GM12878 (cell line): ENCODE measurements at regions not wholly inside any gene's neighbourhood (a gene's known extent, or its start where the extent isn't known, plus 50 kb on each side); places are given as distances from the start of the nearest gene placed in this dataset.

Source experiments
- ATAC-seq: fragments of 200-7000 bp; cut with Tn5 transposase; 3 replicates; pipeline ENCODE4 v1.9.1; 2020; ENCODE audit warnings: mild to moderate bottlenecking, moderate library complexity
- BruUV-seq: library from RNA; stranded (reverse); fragments of 400-500 nt; replicated peaks from 2 replicates; lab custom pipeline; 2021; lab: Mats Ljungman, UMichigan
- CTCF ChIA-PET: fragments of 300-600 bp; sonication (Branson Sonifier 250); formaldehyde crosslinking; extraction: SDS; loops from one replicate; lab custom pipeline; 2021; ENCODE audit warnings: inconsistent platforms; lab: Yijun Ruan, JAX
- POLR2A ChIA-PET: fragments of 350-600 bp; formaldehyde crosslinking; extraction: SDS; loops from one replicate; lab custom pipeline; 2021; ENCODE audit warnings: inconsistent platforms; lab: Charles Lee
- RAD21 ChIA-PET: fragments of 300-600 bp; sonication (Branson Sonifier 250); formaldehyde crosslinking; loops from one replicate; lab custom pipeline; 2023; ENCODE audit warnings: antibody characterized with exemption; ENCODE audit not compliant: unreplicated experiment; lab: Charles Lee
- SMC1A ChIA-PET: fragments of 300-600 bp; sonication (Branson Sonifier 250); formaldehyde crosslinking; loops from one replicate; lab custom pipeline; 2023; ENCODE audit not compliant: unreplicated experiment, uncharacterized antibody; lab: Charles Lee
- DNase-seq: peaks from one replicate; pipeline ENCODE4 v3.0.0-alpha.2; 2011; ENCODE audit warnings: low read depth, low spot score
- FAIRE-seq: peaks from 3 replicates; lab custom pipeline; 2011; peaks lifted over from hg19 to GRCh38; lab: Jason Lieb, UNC
- H2AFZ ChIP-seq: 2 replicates; pipeline ENCODE4 v1.6.0; 2011; ENCODE audit warnings: low read depth, low read length, control low read depth; ENCODE audit not compliant: control insufficient read depth
- H3K27ac ChIP-seq: 2 replicates; pipeline ENCODE4 v1.5.1; 2011; ENCODE audit warnings: control low read depth; ENCODE audit not compliant: control insufficient read depth, insufficient read depth
- H3K27me3 ChIP-seq, 2 experiments: replicated peaks in 1 of 2; 2 replicates each; pipeline versions ENCODE4 v1.6.0 to v1.6.1; 2011; ENCODE audit warnings: low read length in 1 of 2; ENCODE audit not compliant: control insufficient read depth in 2 of 2, insufficient read depth in 2 of 2
- H3K36me3 ChIP-seq, 2 experiments: 2 replicates each; pipeline ENCODE4 v1.5.1; 2011; ENCODE audit warnings: low read length in 1 of 2; ENCODE audit not compliant: control insufficient read depth in 2 of 2, insufficient read depth in 2 of 2
- H3K4me1 ChIP-seq: 2 replicates; pipeline ENCODE4 v1.6.1; 2011; ENCODE audit warnings: mild to moderate bottlenecking, low read length, moderate library complexity, mixed read lengths; ENCODE audit not compliant: control insufficient read depth, insufficient read depth
- H3K4me2 ChIP-seq: 2 replicates; pipeline ENCODE4 v1.6.0; 2011; ENCODE audit warnings: control low read depth; ENCODE audit not compliant: control insufficient read depth, insufficient read depth
- H3K4me3 ChIP-seq: fragments of 200-600 bp; sonication (generic); 2 replicates; pipeline ENCODE4 v1.5.1; 2016
- H3K79me2 ChIP-seq: 2 replicates; pipeline ENCODE4 v1.6.0; 2011; ENCODE audit warnings: low read length; ENCODE audit not compliant: control insufficient read depth, insufficient read depth
- H3K9ac ChIP-seq: 2 replicates; pipeline ENCODE4 v1.8.0; 2011; ENCODE audit warnings: low read length, control low read depth, mixed read lengths; ENCODE audit not compliant: control insufficient read depth, insufficient read depth
- H3K9me3 ChIP-seq: replicated peaks from 3 replicates; pipeline ENCODE4 v1.5.1; 2011; ENCODE audit warnings: mild to moderate bottlenecking, low read length; ENCODE audit not compliant: control insufficient read depth, insufficient read depth
- H4K20me1 ChIP-seq: 2 replicates; pipeline ENCODE4 v1.6.0; 2011; ENCODE audit not compliant: control insufficient read depth, insufficient read depth
- ATF2 ChIP-seq: IDR thresholded peaks from 2 replicates; pipeline ENCODE4 v1.6.1; 2012; ENCODE audit warnings: low read length, inconsistent platforms
- BACH1 ChIP-seq: fragments of 450-650 bp; IDR thresholded peaks from 2 replicates; pipeline ENCODE4 v1.6.1; 2017; ENCODE audit warnings: mild to moderate bottlenecking, borderline replicate concordance
- CBFB ChIP-seq: IDR thresholded peaks from 2 replicates; pipeline ENCODE4 v1.6.1; 2016; ENCODE audit warnings: antibody characterized with exemption, low read depth
- CREM ChIP-seq: IDR thresholded peaks from 2 replicates; pipeline ENCODE4 v1.6.1; 2014; ENCODE audit warnings: antibody characterized with exemption, low read depth
- KDM1A ChIP-seq: fragments of 200-600 bp; sonication (generic); IDR thresholded peaks from 2 replicates; pipeline ENCODE4 v1.6.1; 2016; ENCODE audit warnings: borderline replicate concordance
- MAX ChIP-seq: IDR thresholded peaks from 2 replicates; pipeline ENCODE4 v1.6.1; 2012; ENCODE audit warnings: low read depth, low read length, improper control_type of control experiment
- NBN ChIP-seq: fragments of 450-650 bp; IDR thresholded peaks from 2 replicates; pipeline ENCODE4 v1.6.1; 2016
- REST ChIP-seq: IDR thresholded peaks from 2 replicates; pipeline ENCODE4 v1.6.1; 2012; ENCODE audit warnings: mild to moderate bottlenecking, low read depth, low read length
- SP1 ChIP-seq: IDR thresholded peaks from one replicate; pipeline ENCODE4 v1.6.1; 2011; ENCODE audit warnings: low read depth, low read length
- SPI1 ChIP-seq: IDR thresholded peaks from 2 replicates; pipeline ENCODE4 v1.6.1; 2011; ENCODE audit warnings: low read depth, mild to moderate bottlenecking, low read length, moderate library complexity, borderline replicate concordance; ENCODE audit not compliant: insufficient read depth
- STAT1 ChIP-seq: fragments of 450-650 bp; conservative IDR thresholded peaks from 2 replicates; pipeline ENCODE4 v1.6.1; 2014; ENCODE audit warnings: antibody characterized with exemption, mild to moderate bottlenecking
- STAT3 ChIP-seq: IDR thresholded peaks from 2 replicates; pipeline ENCODE4 v1.6.1; 2011; ENCODE audit warnings: low read depth, low read length, improper control_type of control experiment
- TCF7 ChIP-seq: IDR thresholded peaks from 2 replicates; pipeline ENCODE4 v1.6.1; 2014; ENCODE audit warnings: antibody characterized with exemption, borderline replicate concordance
- WGBS: methylation state at CpG from one replicate; pipeline ENCODE4 v1.1.6; 2016; ENCODE audit warnings: low lambda C conversion rate; ENCODE audit not compliant: insufficient replicate concordance, insufficient coverage; ENCODE audit errors: missing lambda C conversion rate; 5-methylcytosine and 5-hydroxymethylcytosine counted together
- in situ Hi-C: fragments of 300-500 bp; cut with MboI; formaldehyde crosslinking; loops from 9 replicates; pipeline ENCODE4 v1.14.3; 2018; ENCODE audit warnings: mixed read lengths
- intact Hi-C: fragments of 100-400 bp; cut with micrococcal nuclease; formaldehyde crosslinking; loops from one replicate; pipeline ENCODE4 v1.14.2; 2022; ENCODE audit not compliant: unreplicated experiment
- TF ChIP-seq, protein P1 (sequence below): IDR thresholded peaks from 2 replicates; pipeline ENCODE4 v1.6.1; 2011; ENCODE audit warnings: mild to moderate bottlenecking, low read depth, low read length, moderate library complexity; ENCODE audit not compliant: insufficient replicate concordance

DNA sequence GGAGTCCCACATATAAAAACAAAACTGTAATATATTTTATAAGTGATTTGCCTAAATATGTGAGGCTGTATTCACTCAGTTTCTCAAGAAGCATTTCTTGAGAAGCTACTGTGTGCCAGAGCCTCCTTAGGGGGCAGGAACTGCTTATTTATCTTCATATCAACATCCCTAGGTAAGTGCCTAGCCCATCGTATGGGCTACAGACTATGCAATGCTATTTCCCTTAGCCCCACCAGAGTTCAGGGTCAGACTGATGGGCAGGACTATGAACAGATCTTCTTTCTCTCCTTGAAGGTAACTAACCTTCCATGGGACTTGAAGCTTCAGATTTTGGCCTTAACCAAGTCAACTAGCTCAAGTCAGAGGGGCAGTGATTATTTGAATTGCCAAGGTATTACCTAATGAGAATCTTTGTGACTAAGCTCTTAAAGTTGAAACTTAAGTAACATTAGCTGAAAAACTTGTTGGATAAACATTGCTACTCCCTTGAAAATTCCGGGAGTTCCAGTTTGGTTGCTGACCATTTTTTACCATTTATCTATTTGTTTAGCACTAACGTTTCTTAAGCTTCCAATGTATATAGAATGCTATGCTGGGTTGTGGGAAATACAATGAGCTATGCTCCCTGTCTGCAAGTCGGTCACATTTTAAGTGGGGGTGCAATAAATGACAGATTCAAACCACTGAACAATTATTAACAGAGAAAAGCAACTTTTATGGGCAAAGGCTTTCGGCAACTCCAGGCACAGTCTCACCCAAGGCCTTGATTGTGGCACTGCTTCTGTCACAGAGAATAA lies 85.2 kb downstream of the GPR88 start (continued):
- TF ChIP-seq, protein P1, sequence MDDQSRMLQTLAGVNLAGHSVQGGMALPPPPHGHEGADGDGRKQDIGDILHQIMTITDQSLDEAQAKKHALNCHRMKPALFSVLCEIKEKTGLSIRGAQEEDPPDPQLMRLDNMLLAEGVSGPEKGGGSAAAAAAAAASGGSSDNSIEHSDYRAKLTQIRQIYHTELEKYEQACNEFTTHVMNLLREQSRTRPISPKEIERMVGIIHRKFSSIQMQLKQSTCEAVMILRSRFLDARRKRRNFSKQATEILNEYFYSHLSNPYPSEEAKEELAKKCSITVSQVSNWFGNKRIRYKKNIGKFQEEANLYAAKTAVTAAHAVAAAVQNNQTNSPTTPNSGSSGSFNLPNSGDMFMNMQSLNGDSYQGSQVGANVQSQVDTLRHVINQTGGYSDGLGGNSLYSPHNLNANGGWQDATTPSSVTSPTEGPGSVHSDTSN: no peak

GRCh38 chr1:100624886-100625610 lies 87.1 kb downstream of the GPR88 start:
- Histone ChIP-seq H2AFZ (no peak overlapping the region), H3K4me3 (no peak overlapping the region), H3K4me2 (no peak overlapping the region), H3K4me1 (no peaks in the 10 kb centered on the region), H3K9me3 (no peaks in the 10 kb centered on the region), H4K20me1 (no peaks in the 10 kb centered on the region), H3K36me3 (no peaks in the 10 kb centered on the region), H3K9ac (no peak overlapping the region), H3K27ac (no peak overlapping the region), H3K79me2 (no peaks in the 10 kb centered on the region), H3K27me3 (no peaks in the 10 kb centered on the region)
- in situ Hi-C loops: no loop called here
- FAIRE-seq: no peak
- intact Hi-C loops: no loop called here
- POLR2A ChIA-PET: no interaction called here
- ATAC-seq: no peak; the same call in 2 of the 3 replicates
- SMC1A ChIA-PET: interaction anchor here (3.0 kb wide), 1 partner anchor 10 kb away, joined by 9 read pairs; no protein-coding TSS in a partner anchor
- CTCF ChIA-PET: interaction anchor here (1.8 kb wide), 1 partner anchor 15 kb away, joined by 3 read pairs; no protein-coding TSS in a partner anchor
- RAD21 ChIA-PET: no interaction called here
- no TSS peak for BruUV-seq
- 65% methylated on average over 9 of the region's 9 CpGs for WGBS
- TF ChIP-seq ATF2 (no peak), REST (no peak), MAX (no peak), CREM (no peak), SP1 (no peak), SPI1 (no peak), KDM1A (no peak), STAT3 (no peak), CBFB (no peak), NBN (no peak), BACH1 (no peak), STAT1 (no peak), TCF7 (no peak)
- DNase-seq: no peak
